GM12878 (cell line): ENCODE measurements at regions not wholly inside any gene's neighbourhood (a gene's known extent, or its start where the extent isn't known, plus 50 kb on each side); places are given as distances from the start of the nearest gene placed in this dataset.
A peak's percentile ranks its signal among the peaks of the same experiment; 100 is the strongest.

ENCODE experiments used
- CEBPB ChIP-seq, 2 experiments: fragments of 150-350 bp in 1 of 2; IDR thresholded peaks; 2 replicates each; pipeline ENCODE4 v1.6.1; 2012 to 2014; ENCODE audit warnings: low read depth in 2 of 2, low read length in 2 of 2, borderline replicate concordance in 1 of 2, inconsistent platforms in 1 of 2
- FOXM1 ChIP-seq: IDR thresholded peaks from 2 replicates; pipeline ENCODE4 v1.6.1; 2012; ENCODE audit warnings: low read depth, mild to moderate bottlenecking, inconsistent platforms, low read length, moderate library complexity
- IKZF1 ChIP-seq: fragments of 450-650 bp; conservative IDR thresholded peaks from 2 replicates; pipeline ENCODE4 v1.6.1; 2017; ENCODE audit warnings: antibody characterized with exemption, mild to moderate bottlenecking
- JUND ChIP-seq: IDR thresholded peaks from 2 replicates; pipeline ENCODE4 v1.6.1; 2012; ENCODE audit warnings: low read depth, mild to moderate bottlenecking, low read length, improper control_type of control experiment, moderate library complexity
- MTA2 ChIP-seq: fragments of 450-650 bp; IDR thresholded peaks from 2 replicates; pipeline ENCODE4 v1.6.1; 2016; ENCODE audit warnings: low read depth, mild to moderate bottlenecking, moderate library complexity
- NBN ChIP-seq: fragments of 450-650 bp; IDR thresholded peaks from 2 replicates; pipeline ENCODE4 v1.6.1; 2016
- NFYB ChIP-seq: IDR thresholded peaks from 2 replicates; pipeline ENCODE4 v1.6.1; 2011; ENCODE audit warnings: low read depth, mild to moderate bottlenecking, low read length, improper control_type of control experiment, moderate library complexity; ENCODE audit not compliant: insufficient read depth
- NR2F1 ChIP-seq: fragments of 450-650 bp; conservative IDR thresholded peaks from 2 replicates; pipeline ENCODE4 v1.6.1; 2017; ENCODE audit warnings: mild to moderate bottlenecking
- PAX8 ChIP-seq: fragments of 450-650 bp; IDR thresholded peaks from 2 replicates; pipeline ENCODE4 v1.6.1; 2017; ENCODE audit warnings: mild to moderate bottlenecking, moderate library complexity
- POU2F2 ChIP-seq: IDR thresholded peaks from 3 replicates; pipeline ENCODE4 v1.6.1; 2011; ENCODE audit warnings: low read depth, mild to moderate bottlenecking, low read length, borderline replicate concordance
- RB1 ChIP-seq: fragments of 450-650 bp; formaldehyde crosslinking; IDR thresholded peaks from 2 replicates; pipeline ENCODE4 v1.6.1; 2017; ENCODE audit warnings: mild to moderate bottlenecking, borderline replicate concordance
- SMAD5 ChIP-seq: IDR thresholded peaks from 2 replicates; pipeline ENCODE4 v1.6.1; 2016; ENCODE audit warnings: antibody characterized with exemption, low read depth
- ZZZ3 ChIP-seq: IDR thresholded peaks from 2 replicates; pipeline ENCODE4 v1.6.1; 2011; ENCODE audit warnings: low read depth; ENCODE audit not compliant: control insufficient read depth, insufficient read length
- TF ChIP-seq, protein P1 (sequence below): fragments of 450-650 bp; formaldehyde crosslinking; IDR thresholded peaks from 2 replicates; pipeline ENCODE4 v1.5.0; 2022; ENCODE audit warnings: mild to moderate bottlenecking, missing genetic modification characterization
- TF ChIP-seq, protein P2 (sequence below): fragments of 450-650 bp; IDR thresholded peaks from 2 replicates; pipeline ENCODE4 v1.6.1; 2016; ENCODE audit warnings: mild to moderate bottlenecking
- TF ChIP-seq, protein P3 (sequence below): IDR thresholded peaks from 2 replicates; pipeline ENCODE4 v1.6.1; 2011; ENCODE audit warnings: low read depth, mild to moderate bottlenecking, low read length, moderate library complexity, borderline replicate concordance; ENCODE audit errors: extremely low read depth
- TF ChIP-seq, protein P4 (sequence below): fragments of 450-650 bp; IDR thresholded peaks from 2 replicates; pipeline ENCODE4 v1.6.1; 2017; ENCODE audit warnings: antibody characterized with exemption, mild to moderate bottlenecking, moderate library complexity
- TF ChIP-seq, protein P5 (sequence below): fragments of 450-650 bp; IDR thresholded peaks from 2 replicates; pipeline ENCODE4 v1.6.1; 2016; ENCODE audit warnings: mild to moderate bottlenecking, moderate library complexity, borderline replicate concordance

DNA sequence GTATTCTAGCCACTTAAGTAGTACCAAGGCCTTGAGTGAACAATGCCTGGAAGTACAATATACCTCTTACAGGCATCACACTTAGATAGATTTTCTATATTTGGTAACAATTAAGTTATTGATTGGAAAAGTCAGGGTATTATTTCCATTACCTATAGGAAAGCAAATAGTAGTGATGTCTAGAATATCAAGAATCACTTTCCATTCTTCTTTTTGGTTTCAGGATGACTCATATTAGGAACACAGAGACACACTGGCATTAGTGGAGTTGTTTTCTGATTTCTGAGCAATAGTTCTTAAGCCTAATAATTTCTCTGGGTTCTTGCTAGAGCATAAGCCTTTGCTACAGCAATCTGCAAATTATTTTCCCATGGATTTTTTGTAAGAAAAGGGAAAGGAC, 1640.0 kb upstream of the SEL1L start (continued):
- TF ChIP-seq, protein P1, sequence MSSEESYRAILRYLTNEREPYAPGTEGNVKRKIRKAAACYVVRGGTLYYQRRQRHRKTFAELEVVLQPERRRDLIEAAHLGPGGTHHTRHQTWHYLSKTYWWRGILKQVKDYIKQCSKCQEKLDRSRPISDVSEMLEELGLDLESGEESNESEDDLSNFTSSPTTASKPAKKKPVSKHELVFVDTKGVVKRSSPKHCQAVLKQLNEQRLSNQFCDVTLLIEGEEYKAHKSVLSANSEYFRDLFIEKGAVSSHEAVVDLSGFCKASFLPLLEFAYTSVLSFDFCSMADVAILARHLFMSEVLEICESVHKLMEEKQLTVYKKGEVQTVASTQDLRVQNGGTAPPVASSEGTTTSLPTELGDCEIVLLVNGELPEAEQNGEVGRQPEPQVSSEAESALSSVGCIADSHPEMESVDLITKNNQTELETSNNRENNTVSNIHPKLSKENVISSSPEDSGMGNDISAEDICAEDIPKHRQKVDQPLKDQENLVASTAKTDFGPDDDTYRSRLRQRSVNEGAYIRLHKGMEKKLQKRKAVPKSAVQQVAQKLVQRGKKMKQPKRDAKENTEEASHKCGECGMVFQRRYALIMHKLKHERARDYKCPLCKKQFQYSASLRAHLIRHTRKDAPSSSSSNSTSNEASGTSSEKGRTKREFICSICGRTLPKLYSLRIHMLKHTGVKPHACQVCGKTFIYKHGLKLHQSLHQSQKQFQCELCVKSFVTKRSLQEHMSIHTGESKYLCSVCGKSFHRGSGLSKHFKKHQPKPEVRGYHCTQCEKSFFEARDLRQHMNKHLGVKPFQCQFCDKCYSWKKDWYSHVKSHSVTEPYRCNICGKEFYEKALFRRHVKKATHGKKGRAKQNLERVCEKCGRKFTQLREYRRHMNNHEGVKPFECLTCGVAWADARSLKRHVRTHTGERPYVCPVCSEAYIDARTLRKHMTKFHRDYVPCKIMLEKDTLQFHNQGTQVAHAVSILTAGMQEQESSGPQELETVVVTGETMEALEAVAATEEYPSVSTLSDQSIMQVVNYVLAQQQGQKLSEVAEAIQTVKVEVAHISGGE: no peak
- TF ChIP-seq, protein P2, sequence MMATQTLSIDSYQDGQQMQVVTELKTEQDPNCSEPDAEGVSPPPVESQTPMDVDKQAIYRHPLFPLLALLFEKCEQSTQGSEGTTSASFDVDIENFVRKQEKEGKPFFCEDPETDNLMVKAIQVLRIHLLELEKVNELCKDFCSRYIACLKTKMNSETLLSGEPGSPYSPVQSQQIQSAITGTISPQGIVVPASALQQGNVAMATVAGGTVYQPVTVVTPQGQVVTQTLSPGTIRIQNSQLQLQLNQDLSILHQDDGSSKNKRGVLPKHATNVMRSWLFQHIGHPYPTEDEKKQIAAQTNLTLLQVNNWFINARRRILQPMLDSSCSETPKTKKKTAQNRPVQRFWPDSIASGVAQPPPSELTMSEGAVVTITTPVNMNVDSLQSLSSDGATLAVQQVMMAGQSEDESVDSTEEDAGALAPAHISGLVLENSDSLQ: no peak
- TF ChIP-seq POU2F2 (no peak), PAX8 (no peak), RB1 (no peak), FOXM1 (no peak), IKZF1 (peak; percentile 71), CEBPB (IDR thresholded peaks at IDR 0.05; ENCODE audit: borderline replicate concordance in 1 of 2, low read depth in 2 of 2, low read length in 2 of 2) (no peak), NR2F1 (0 out of 2 replicates have a peak, but pooled peaks have one; percentile 34), NFYB (no peak), MTA2 (peak; percentile 76), ZZZ3 (no peak), SMAD5 (no peak), NBN (no peak), JUND (0 out of 2 replicates have a peak, but pooled peaks have one; percentile 19)
- TF ChIP-seq, protein P3, sequence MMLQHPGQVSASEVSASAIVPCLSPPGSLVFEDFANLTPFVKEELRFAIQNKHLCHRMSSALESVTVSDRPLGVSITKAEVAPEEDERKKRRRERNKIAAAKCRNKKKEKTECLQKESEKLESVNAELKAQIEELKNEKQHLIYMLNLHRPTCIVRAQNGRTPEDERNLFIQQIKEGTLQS: no peak
- TF ChIP-seq, protein P4, sequence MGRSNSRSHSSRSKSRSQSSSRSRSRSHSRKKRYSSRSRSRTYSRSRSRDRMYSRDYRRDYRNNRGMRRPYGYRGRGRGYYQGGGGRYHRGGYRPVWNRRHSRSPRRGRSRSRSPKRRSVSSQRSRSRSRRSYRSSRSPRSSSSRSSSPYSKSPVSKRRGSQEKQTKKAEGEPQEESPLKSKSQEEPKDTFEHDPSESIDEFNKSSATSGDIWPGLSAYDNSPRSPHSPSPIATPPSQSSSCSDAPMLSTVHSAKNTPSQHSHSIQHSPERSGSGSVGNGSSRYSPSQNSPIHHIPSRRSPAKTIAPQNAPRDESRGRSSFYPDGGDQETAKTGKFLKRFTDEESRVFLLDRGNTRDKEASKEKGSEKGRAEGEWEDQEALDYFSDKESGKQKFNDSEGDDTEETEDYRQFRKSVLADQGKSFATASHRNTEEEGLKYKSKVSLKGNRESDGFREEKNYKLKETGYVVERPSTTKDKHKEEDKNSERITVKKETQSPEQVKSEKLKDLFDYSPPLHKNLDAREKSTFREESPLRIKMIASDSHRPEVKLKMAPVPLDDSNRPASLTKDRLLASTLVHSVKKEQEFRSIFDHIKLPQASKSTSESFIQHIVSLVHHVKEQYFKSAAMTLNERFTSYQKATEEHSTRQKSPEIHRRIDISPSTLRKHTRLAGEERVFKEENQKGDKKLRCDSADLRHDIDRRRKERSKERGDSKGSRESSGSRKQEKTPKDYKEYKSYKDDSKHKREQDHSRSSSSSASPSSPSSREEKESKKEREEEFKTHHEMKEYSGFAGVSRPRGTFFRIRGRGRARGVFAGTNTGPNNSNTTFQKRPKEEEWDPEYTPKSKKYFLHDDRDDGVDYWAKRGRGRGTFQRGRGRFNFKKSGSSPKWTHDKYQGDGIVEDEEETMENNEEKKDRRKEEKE: no peak
- TF ChIP-seq, protein P5, sequence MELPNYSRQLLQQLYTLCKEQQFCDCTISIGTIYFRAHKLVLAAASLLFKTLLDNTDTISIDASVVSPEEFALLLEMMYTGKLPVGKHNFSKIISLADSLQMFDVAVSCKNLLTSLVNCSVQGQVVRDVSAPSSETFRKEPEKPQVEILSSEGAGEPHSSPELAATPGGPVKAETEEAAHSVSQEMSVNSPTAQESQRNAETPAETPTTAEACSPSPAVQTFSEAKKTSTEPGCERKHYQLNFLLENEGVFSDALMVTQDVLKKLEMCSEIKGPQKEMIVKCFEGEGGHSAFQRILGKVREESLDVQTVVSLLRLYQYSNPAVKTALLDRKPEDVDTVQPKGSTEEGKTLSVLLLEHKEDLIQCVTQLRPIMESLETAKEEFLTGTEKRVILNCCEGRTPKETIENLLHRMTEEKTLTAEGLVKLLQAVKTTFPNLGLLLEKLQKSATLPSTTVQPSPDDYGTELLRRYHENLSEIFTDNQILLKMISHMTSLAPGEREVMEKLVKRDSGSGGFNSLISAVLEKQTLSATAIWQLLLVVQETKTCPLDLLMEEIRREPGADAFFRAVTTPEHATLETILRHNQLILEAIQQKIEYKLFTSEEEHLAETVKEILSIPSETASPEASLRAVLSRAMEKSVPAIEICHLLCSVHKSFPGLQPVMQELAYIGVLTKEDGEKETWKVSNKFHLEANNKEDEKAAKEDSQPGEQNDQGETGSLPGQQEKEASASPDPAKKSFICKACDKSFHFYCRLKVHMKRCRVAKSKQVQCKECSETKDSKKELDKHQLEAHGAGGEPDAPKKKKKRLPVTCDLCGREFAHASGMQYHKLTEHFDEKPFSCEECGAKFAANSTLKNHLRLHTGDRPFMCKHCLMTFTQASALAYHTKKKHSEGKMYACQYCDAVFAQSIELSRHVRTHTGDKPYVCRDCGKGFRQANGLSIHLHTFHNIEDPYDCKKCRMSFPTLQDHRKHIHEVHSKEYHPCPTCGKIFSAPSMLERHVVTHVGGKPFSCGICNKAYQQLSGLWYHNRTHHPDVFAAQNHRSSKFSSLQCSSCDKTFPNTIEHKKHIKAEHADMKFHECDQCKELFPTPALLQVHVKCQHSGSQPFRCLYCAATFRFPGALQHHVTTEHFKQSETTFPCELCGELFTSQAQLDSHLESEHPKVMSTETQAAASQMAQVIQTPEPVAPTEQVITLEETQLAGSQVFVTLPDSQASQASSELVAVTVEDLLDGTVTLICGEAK: no peak
